HG03439 (cell line): ENCODE measurements at regions not wholly inside any gene's neighbourhood (a gene's known extent, or its start where the extent isn't known, plus 50 kb on each side); places are given as distances from the start of the nearest gene placed in this dataset.

Experiments
- ATAC-seq: cut with Tn5 transposase; IDR thresholded peaks from one replicate; pipeline ENCODE4 v1.9.1; 2021; ENCODE audit warnings: mild to moderate bottlenecking, moderate library complexity; ENCODE audit not compliant: unreplicated experiment

- ATAC-seq = no peak
These were observed 1467.4 kb downstream of the C4orf33 start for GRCh38 chr4:130563185-130563888.

DNA sequence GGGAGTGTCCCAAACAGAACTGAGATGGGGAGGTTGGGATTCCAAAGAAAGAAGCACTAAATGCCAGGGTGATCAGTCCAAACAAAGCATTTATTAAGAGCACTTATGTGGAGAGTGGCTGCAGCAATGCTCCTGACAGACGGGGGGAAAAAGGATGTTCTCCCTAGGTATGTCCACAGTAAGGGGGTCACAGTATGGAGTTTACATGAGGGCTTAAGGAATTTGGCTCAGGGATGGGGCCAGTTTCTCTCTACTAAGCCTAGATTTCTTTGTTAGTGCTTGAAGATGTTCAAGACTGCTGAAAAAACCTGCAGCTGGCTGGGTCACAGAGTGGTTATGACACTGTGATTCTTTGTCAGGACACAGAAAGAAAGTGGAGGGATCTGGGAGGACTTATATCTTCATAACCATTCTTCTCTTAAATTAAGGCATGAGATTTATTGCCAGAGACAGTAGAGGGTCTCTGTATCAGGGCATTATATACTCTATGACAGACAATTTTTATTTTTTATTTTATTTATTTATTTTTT lies 1468.0 kb downstream of the C4orf33 start:
- ATAC-seq = no peak

DNA sequence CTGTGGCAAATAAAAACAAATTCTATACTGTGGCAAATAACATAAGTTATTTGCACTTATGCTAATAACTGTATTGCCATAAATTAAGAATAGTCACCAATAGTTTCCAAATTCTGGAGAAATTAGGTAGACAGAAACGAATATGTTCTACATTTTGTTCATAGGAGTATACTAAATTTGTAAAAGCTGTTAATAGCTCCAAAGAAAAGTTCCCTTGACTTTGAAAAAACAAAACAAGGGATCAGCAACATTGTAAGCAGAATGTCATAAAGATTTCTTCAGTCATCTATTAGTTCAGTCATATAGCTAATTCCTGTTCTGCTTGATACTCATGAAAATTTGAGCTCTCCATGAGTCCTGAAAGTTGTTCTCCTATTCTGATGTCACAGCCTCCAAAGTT lies 1472.8 kb downstream of the C4orf33 start:
- no peak for ATAC-seq

- no peak for ATAC-seq
These were observed 1477.8 kb downstream of the C4orf33 start for GRCh38 chr4:130573742-130574141.

DNA sequence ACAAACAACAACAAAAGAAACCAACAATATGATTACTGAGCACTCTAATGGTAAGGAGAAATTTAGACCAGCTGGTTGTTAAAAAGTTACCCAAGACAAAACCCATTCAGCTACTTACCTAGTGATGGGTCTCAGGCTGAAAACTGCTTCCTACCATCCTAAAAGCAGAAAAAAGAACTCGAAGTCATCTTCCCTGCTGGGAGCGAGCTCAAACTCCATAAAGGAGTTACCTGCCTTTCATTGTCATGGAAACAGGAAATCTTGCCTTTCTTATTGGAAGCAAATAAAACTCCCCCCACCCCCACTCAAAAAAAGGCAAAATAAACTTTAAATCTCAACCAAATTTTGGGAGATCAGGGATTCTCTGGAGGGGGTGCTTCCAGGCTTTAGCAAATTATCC lies 1478.3 kb downstream of the C4orf33 start:
- ATAC-seq = no peak

- no peak for ATAC-seq
These were observed 1480.3 kb downstream of the C4orf33 start for GRCh38 chr4:130576218-130576617.

- ATAC-seq = no peak
These were observed 1495.1 kb downstream of the C4orf33 start for GRCh38 chr4:130591091-130591490.

GRCh38 chr4:130600706-130601105 lies 1504.8 kb downstream of the C4orf33 start:
- ATAC-seq = no peak

DNA sequence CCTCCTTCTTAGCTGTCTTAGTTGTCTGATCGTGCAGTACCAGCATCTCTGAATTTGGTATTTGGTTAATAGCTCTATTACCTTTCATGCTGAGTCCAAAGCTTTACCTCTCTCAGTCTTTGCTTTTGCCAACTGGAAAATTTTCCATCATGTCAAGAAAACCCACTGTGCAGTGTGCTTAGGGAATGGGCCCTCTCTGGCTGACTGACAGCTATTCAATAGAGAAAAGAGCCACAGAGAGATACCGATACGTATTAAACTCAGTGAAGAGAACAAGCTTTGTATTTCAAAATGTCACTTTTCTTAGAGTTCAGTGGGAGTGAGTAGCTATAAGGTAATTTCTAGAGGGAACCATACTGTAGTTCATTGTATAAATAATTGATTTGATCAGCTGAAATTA lies 1507.1 kb downstream of the C4orf33 start:
- no peak for ATAC-seq

GRCh38 chr4:130608121-130608520 lies 1512.2 kb downstream of the C4orf33 start:
- no peak for ATAC-seq

- no peak for ATAC-seq
These were observed 1532.6 kb downstream of the C4orf33 start for GRCh38 chr4:130628531-130628930.

GRCh38 chr4:130632731-130633604 lies 1537.0 kb downstream of the C4orf33 start:
- ATAC-seq = no peak

DNA sequence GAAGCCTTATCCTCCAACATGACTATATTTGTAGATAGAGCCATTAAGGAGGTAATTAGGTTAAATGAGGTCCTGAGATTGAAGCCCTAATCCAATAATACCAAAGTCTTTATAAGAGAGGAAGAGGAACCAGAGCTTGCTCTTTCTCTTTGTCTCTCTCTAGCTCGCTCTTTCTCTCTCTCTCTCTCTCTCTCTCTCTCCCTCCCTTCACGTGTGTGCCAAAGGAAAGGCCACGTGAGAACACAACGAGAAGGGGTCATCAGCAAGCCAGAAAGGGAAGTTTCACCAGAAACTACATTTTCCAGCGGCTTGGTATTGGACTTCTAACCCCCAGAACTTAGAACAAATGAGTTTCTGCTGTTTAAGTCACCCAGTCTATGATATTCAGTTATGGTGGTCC lies 1540.5 kb downstream of the C4orf33 start:
- no peak for ATAC-seq

- no peak for ATAC-seq
These were observed 1544.6 kb downstream of the C4orf33 start for GRCh38 chr4:130640592-130640991.

DNA sequence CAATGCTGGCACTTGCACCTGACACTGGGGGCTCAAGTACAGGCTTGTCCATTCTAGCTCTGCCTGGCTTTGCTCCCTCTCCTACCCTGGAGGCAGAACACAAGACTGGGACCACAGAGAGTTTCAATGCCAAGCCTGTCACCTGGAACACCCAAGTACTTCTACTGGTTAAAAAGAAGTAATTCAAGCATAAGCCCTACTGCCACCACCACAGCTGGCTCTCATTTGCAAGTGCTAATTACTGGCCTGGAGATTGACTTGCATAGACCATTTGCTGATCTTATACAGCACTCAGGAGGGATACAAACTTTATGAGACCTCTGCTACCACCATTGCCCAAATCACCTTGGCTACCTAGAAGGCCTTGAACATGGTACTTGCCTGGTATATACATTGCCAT lies 1550.9 kb downstream of the C4orf33 start:
- ATAC-seq = no peak

DNA sequence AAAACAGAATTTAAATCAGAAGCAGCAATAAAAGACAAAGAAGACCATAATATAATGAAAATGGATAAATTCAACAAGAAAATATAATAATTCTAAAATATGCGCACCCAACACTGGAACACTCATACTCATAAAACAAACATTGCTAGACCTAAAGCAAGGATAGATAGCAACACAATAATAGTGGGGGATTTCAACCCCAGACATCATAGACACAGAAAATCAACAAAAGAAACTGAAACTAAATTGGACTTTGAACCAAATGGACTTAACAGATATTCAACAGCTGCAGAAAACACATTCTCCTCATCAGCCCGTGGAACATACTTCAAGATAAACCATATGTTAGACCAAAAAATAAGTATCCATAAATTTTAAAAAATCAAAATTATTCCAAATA lies 1552.6 kb downstream of the C4orf33 start:
- ATAC-seq = no peak

DNA sequence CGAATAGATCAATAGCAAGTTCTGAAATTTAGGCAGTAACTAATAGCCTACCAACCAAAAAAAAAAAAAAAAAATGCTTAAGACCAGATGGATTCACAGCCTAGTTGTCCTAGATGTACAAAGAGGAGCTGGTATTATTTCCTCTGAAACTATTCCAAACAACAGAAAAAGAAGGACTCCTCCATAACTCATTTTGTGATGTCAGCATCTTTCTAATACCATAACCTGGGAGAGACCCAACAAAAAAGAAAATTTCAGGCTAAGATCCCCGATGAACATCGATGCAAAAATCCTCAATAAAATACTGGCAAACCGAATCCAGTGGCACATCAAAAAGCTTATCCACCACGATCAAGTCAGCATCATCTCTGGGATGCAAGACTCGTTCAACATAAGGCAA lies 1557.9 kb downstream of the C4orf33 start:
- no peak for ATAC-seq

- no peak for ATAC-seq
These were observed 1563.4 kb downstream of the C4orf33 start for GRCh38 chr4:130659320-130659719.

DNA sequence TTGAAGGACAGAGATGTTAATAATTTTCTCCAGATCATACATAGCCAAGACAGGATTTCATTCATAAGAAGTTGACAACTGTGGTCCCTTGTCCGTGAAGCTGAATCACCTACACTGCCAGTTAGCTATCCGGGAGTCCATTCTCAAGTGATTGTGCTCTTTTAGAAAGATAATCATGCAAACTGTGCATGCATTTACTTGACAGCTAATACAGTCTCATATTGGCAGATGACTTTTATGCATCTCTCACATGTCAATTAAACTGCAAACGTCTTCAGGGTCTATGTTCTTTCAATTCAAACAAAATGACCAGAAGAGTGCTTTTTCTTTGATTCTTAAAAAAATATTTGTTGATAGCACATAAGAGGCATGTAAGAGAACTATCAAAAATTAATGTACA lies 1572.9 kb downstream of the C4orf33 start:
- no peak for ATAC-seq

- ATAC-seq = no peak
These were observed 1579.3 kb downstream of the C4orf33 start for GRCh38 chr4:130675266-130675665.

DNA sequence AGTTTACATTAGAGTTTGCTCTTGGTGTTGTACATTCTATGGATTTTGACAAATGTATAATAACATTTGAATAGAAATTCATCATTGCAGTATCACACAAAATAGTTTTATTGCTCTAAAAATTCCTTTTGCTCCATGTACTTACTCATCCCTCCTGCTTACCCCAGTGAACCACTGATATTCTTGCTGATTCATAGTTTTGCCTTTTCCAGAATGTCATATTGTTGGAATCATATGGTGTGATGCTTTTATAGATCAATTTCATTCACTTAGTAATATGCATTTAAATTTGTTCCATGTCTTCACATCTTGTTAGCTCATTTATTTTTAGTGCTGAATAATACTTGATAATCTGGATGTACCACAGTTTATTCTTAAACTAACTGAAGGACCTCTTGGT lies 1593.2 kb downstream of the C4orf33 start:
- ATAC-seq = no peak

DNA sequence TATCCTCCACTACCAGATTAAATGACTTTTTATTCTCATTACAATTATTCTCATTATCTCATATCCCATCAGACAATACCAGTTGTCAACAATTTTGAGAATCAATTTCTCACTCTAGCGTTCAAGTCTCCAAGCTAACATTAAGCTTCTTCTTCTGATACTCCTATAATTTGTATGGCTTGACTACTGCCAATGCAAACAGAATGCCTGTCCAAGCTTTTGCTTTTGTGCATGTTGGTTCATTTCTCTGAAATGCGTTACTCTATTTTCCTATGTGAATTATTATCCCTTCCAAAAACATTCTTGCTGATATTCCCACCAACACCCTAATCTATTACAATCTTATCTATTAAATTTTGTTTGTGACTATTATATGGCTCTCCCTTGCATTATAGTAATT lies 1602.3 kb downstream of the C4orf33 start:
- ATAC-seq = no peak
